ENCODE measurements at regions not wholly inside any gene's neighbourhood (a gene's known extent, or its start where the extent isn't known, plus 50 kb on each side); places are given as distances from the start of the nearest gene placed in this dataset.

GRCh38 chr13:105073041-105073440 lies 1462.4 kb downstream of the EFNB2 start:
- DNase-seq: no peak

GRCh38 chr13:105070452-105070851 lies 1465.0 kb downstream of the EFNB2 start:
- no peak for DNase-seq

- no peak for DNase-seq
Measured at GRCh38 chr13:105069106-105069505, 1466.4 kb downstream of the EFNB2 start.

GRCh38 chr13:105063676-105064075 lies 1471.8 kb downstream of the EFNB2 start:
- no peak for DNase-seq

- DNase-seq: no peak
Measured at GRCh38 chr13:105059786-105060185, 1475.7 kb downstream of the EFNB2 start.

- DNase-seq: no peak
Measured at GRCh38 chr13:105058517-105058916, 1476.9 kb downstream of the EFNB2 start.

GRCh38 chr13:105052711-105053110 lies 1482.8 kb downstream of the EFNB2 start:
- no peak for DNase-seq

- DNase-seq: no peak
Measured at GRCh38 chr13:105050686-105051085, 1484.8 kb downstream of the EFNB2 start.

- no peak for DNase-seq
Measured at GRCh38 chr13:105048677-105049076, 1486.8 kb downstream of the EFNB2 start.

GRCh38 chr13:105047676-105048295 lies 1487.7 kb downstream of the EFNB2 start:
- no peak for DNase-seq

- no peak for DNase-seq
Measured at GRCh38 chr13:105037110-105037509, 1498.4 kb downstream of the EFNB2 start.

- DNase-seq: no peak
Measured at GRCh38 chr13:105035092-105035491, 1500.4 kb downstream of the EFNB2 start.

GRCh38 chr13:105033999-105034398 lies 1501.5 kb downstream of the EFNB2 start:
- no peak for DNase-seq

- no peak for DNase-seq
Measured at GRCh38 chr13:105031306-105031705, 1504.2 kb downstream of the EFNB2 start.

GRCh38 chr13:105030851-105031250 lies 1504.6 kb downstream of the EFNB2 start:
- no peak for DNase-seq

- DNase-seq: no peak
Measured at GRCh38 chr13:105019073-105019472, 1516.4 kb downstream of the EFNB2 start.

- no peak for DNase-seq
Measured at GRCh38 chr13:105016266-105016665, 1519.2 kb downstream of the EFNB2 start.

- DNase-seq: no peak
Measured at GRCh38 chr13:105008604-105009003, 1526.9 kb downstream of the EFNB2 start.

- DNase-seq: no peak
Measured at GRCh38 chr13:105007166-105007808, 1528.2 kb downstream of the EFNB2 start.

GRCh38 chr13:104996022-104996421 lies 1539.4 kb downstream of the EFNB2 start:
- no peak for DNase-seq

GRCh38 chr13:104993708-104994107 lies 1541.8 kb downstream of the EFNB2 start:
- DNase-seq: no peak

- no peak for DNase-seq
Measured at GRCh38 chr13:104987621-104988020, 1547.8 kb downstream of the EFNB2 start.

GRCh38 chr13:104984296-104984818 lies 1551.1 kb downstream of the EFNB2 start:
- peak; percentile 19 for DNase-seq

- no peak for DNase-seq
Measured at GRCh38 chr13:104983601-104984000, 1551.9 kb downstream of the EFNB2 start.

GRCh38 chr13:104980586-104980985 lies 1554.9 kb downstream of the EFNB2 start:
- DNase-seq: no peak
